Transverse colon (tissue), 4 donors: ENCODE measurements at regions not wholly inside any gene's neighbourhood (a gene's known extent, or its start where the extent isn't known, plus 50 kb on each side); places are given as distances from the start of the nearest gene placed in this dataset.

ENCODE experiments used
- DNase-seq: peaks from one replicate; pipeline ENCODE4 v3.0.0-alpha.2; 2019
- H3K27ac ChIP-seq, 4 donors: fragments of 200-600 bp; sonication (generic); 2 replicates each; pipeline ENCODE4 v1.5.1; 2016 to 2018; ENCODE audit warnings: inconsistent platforms in 4 of 4
- H3K27me3 ChIP-seq: fragments of 200-600 bp; sonication (generic); 2 replicates; pipeline ENCODE4 v1.5.1; 2017; ENCODE audit warnings: inconsistent platforms
- H3K36me3 ChIP-seq, 4 donors: fragments of 200-600 bp; sonication (generic); 2 replicates each; pipeline ENCODE4 v1.5.1; 2017 to 2019; ENCODE audit warnings: inconsistent platforms in 4 of 4
- H3K4me1 ChIP-seq, 4 donors: fragments of 200-600 bp; sonication (generic); 2 replicates each; pipeline ENCODE4 v1.5.1; 2017 to 2020; ENCODE audit warnings: inconsistent platforms in 4 of 4
- H3K4me3 ChIP-seq, 4 donors: fragments of 200-600 bp; sonication (generic); 1 replicate in 1 of 4; 2 replicates in 3 of 4; pipeline versions ENCODE4 v1.5.1 to v1.6.1; 2017 to 2019; ENCODE audit warnings: inconsistent platforms in 4 of 4
- H3K9me3 ChIP-seq, 2 donors: fragments of 200-600 bp; sonication (generic); 2 replicates each; pipeline ENCODE4 v1.5.1; 2017 to 2019; ENCODE audit warnings: inconsistent platforms in 2 of 2
- CTCF ChIP-seq, 5 experiments: fragments of 200-600 bp in 3 of 5; fragments of 450-650 bp in 2 of 5; sonication (generic) in 3 of 5; IDR thresholded peaks; 1 replicate in 2 of 5; 2 replicates in 3 of 5; pipeline ENCODE4 v1.5.1; 2016 to 2017; ENCODE audit warnings: antibody characterized with exemption in 5 of 5, inconsistent platforms in 3 of 5, mild to moderate bottlenecking in 2 of 5, moderate library complexity in 1 of 5
- EP300 ChIP-seq: sonication (generic); formaldehyde crosslinking; IDR thresholded peaks from one replicate; pipeline ENCODE4 v1.6.1; 2017; ENCODE audit warnings: antibody characterized with exemption, low read depth
- POLR2A ChIP-seq: fragments of 450-650 bp; IDR thresholded peaks from one replicate; pipeline ENCODE4 v1.6.1; 2016; ENCODE audit warnings: antibody characterized with exemption, mild to moderate bottlenecking, moderate library complexity
- POLR2AphosphoS5 ChIP-seq, 3 donors: sonication (generic); formaldehyde crosslinking; IDR thresholded peaks; one replicate each; pipeline ENCODE4 v1.6.1; 2016; ENCODE audit warnings: antibody characterized with exemption in 3 of 3
- WGBS, 2 donors: methylation state at CpG; one replicate each; pipeline ENCODE4 v1.1.5; 2018; ENCODE audit warnings: low coverage in 1 of 2; 5-methylcytosine and 5-hydroxymethylcytosine counted together
- in situ Hi-C, 4 donors: fragments of 200-750 bp; cut with MboI; loops; one replicate each; pipeline versions ENCODE4 v1.15.0 to v1.15.1; 2017; ENCODE audit warnings: low sequenced_read_pairs in 3 of 4, low pct_ligation_motif_present in 1 of 4, low pct_unique_long_range_greater_than_20kb in 1 of 4
- intact Hi-C: fragments of 100-400 bp; cut with DNase I; formaldehyde crosslinking; loops from one replicate; pipeline ENCODE4 v1.15.1; 2023; ENCODE audit warnings: low total_unique reads

GRCh38 chr4:31327031-31327430 lies 606.9 kb downstream of the PCDH7 start:
- Histone ChIP-seq H3K4me1 (no peaks in the 10 kb centered on the region), H3K27ac (no peak overlapping the region), H3K27me3 (no peaks in the 10 kb centered on the region), H3K36me3 (no peaks in the 10 kb centered on the region), H3K4me3 (no peak overlapping the region), H3K9me3 (no peaks in the 10 kb centered on the region)
- intact Hi-C loops: no loop called here
- TF ChIP-seq POLR2AphosphoS5 (IDR thresholded peaks at IDR 0.05): no peak
- TF ChIP-seq EP300: no peak
- no peak for TF ChIP-seq CTCF (IDR thresholded peaks at IDR 0.05)
- no peak for TF ChIP-seq POLR2A
- no peak for DNase-seq
- 74 to 80% methylated on average over 6 of the region's 6 CpGs for WGBS, 2 donors
- in situ Hi-C loops: no loop called here

GRCh38 chr4:31328932-31329331 lies 608.8 kb downstream of the PCDH7 start:
- Histone ChIP-seq H3K9me3 (no peaks in the 10 kb centered on the region), H3K4me3 (no peak overlapping the region), H3K36me3 (no peaks in the 10 kb centered on the region), H3K4me1 (no peaks in the 10 kb centered on the region), H3K27ac (no peak overlapping the region), H3K27me3 (no peaks in the 10 kb centered on the region)
- intact Hi-C loops: no loop called here
- TF ChIP-seq EP300: no peak
- in situ Hi-C loops: no loop called here
- 31 to 36% methylated on average over 1 of the region's 1 CpG for WGBS, 2 donors
- DNase-seq: no peak

- intact Hi-C loops: no loop called here
- Histone ChIP-seq H3K36me3 (no peaks in the 10 kb centered on the region), H3K27me3 (no peaks in the 10 kb centered on the region), H3K9me3 (no peaks in the 10 kb centered on the region), H3K27ac (no peak overlapping the region), H3K4me1 (no peaks in the 10 kb centered on the region), H3K4me3 (no peak overlapping the region)
- in situ Hi-C loops: no loop called here
- WGBS, 2 donors: 68 to 70% methylated on average over 2 of the region's 2 CpGs
- TF ChIP-seq POLR2AphosphoS5 (IDR thresholded peaks at IDR 0.05): no peak
- TF ChIP-seq POLR2A: no peak
- TF ChIP-seq EP300: no peak
- TF ChIP-seq CTCF (IDR thresholded peaks at IDR 0.05): no peak
- DNase-seq: no peak
Observed at GRCh38 chr4:31334086-31334910, 614.1 kb downstream of the PCDH7 start.

GRCh38 chr4:31338000-31338399 lies 617.8 kb downstream of the PCDH7 start:
- intact Hi-C loops (no loop called here), in situ Hi-C loops (no loop called here)
- no peaks in the 10 kb centered on the region for H3K36me3 ChIP-seq
- no peak for TF ChIP-seq EP300
- no peak for TF ChIP-seq POLR2A
- TF ChIP-seq CTCF (IDR thresholded peaks at IDR 0.05): no peak
- TF ChIP-seq POLR2AphosphoS5 (IDR thresholded peaks at IDR 0.05): no peak
- no peaks in the 10 kb centered on the region for H3K27me3 ChIP-seq
- H3K9me3 ChIP-seq: peaks cover 0 to 9% of the 10 kb centered on the region in 2 donors
- no peak overlapping the region for H3K27ac ChIP-seq
- peaks cover 0 to 4% (median 0%) of the 10 kb centered on the region in 4 donors for H3K4me1 ChIP-seq
- H3K4me3 ChIP-seq: no peak overlapping the region
- no peak for DNase-seq
